Thoracic aorta (tissue), 2 donors: ENCODE measurements at regions not wholly inside any gene's neighbourhood (a gene's known extent, or its start where the extent isn't known, plus 50 kb on each side); places are given as distances from the start of the nearest gene placed in this dataset.

Experiments used
- ATAC-seq: fragments of 150-250 bp; one replicate; pipeline ENCODE4 v1.8.0; 2017; ENCODE audit warnings: low read depth; ENCODE audit not compliant: insufficient number of reproducible peaks, low FRiP score
- DNase-seq: peaks from one replicate; pipeline ENCODE4 v3.0.0-alpha.2; 2020; ENCODE audit warnings: low spot score
- H3K27ac ChIP-seq, 2 donors: fragments of 200-600 bp; sonication (generic); 1 replicate in 1 of 2; 2 replicates in 1 of 2; pipeline ENCODE4 v1.5.1; 2016; ENCODE audit warnings: mild to moderate bottlenecking in 2 of 2, moderate library complexity in 2 of 2
- H3K27me3 ChIP-seq: fragments of 200-600 bp; sonication (generic); replicated peaks from 2 replicates; pipeline ENCODE4 v1.6.0; 2016; ENCODE audit warnings: mild to moderate bottlenecking; ENCODE audit not compliant: insufficient read depth
- H3K36me3 ChIP-seq: fragments of 200-600 bp; sonication (generic); one replicate; pipeline ENCODE4 v1.5.1; 2016
- H3K4me1 ChIP-seq, 2 donors: fragments of 200-600 bp; sonication (generic); 1 replicate in 1 of 2; 2 replicates in 1 of 2; pipeline versions ENCODE4 v1.5.1 to v1.6.0; 2016; ENCODE audit warnings: low read depth in 2 of 2, mild to moderate bottlenecking in 1 of 2; ENCODE audit not compliant: control insufficient read depth in 1 of 2
- H3K4me3 ChIP-seq: fragments of 200-600 bp; sonication (generic); 2 replicates; pipeline ENCODE4 v1.5.1; 2016; ENCODE audit warnings: mild to moderate bottlenecking
- H3K9me3 ChIP-seq: fragments of 200-600 bp; sonication (generic); 2 replicates; pipeline ENCODE4 v1.5.1; 2016
- CTCF ChIP-seq: fragments of 200-600 bp; sonication (generic); IDR thresholded peaks from one replicate; pipeline ENCODE4 v1.5.1; 2019; ENCODE audit warnings: antibody characterized with exemption

- ATAC-seq (no peak), DNase-seq (no peak)
- Histone ChIP-seq H3K36me3 (no peaks in the 10 kb centered on the region), H3K27ac (peak overlapping the region; percentile 74 to 93), H3K4me3 (no peak overlapping the region), H3K4me1 (peaks cover 65 to 83% of the 10 kb centered on the region in 2 donors), H3K27me3 (no peaks in the 10 kb centered on the region), H3K9me3 (no peaks in the 10 kb centered on the region)
- TF ChIP-seq CTCF: no peak
Observed at GRCh38 chr17:77427391-77427991, 286.7 kb downstream of the SEC14L1 start.

GRCh38 chr17:77428020-77428748, 287.4 kb downstream of the SEC14L1 start:
- Histone ChIP-seq H3K4me3 (no peak overlapping the region), H3K4me1 (peaks cover 63 to 82% of the 10 kb centered on the region in 2 donors), H3K9me3 (no peaks in the 10 kb centered on the region), H3K27me3 (no peaks in the 10 kb centered on the region), H3K27ac (peak overlapping the region in 1 of 2 donors; percentile 74), H3K36me3 (no peaks in the 10 kb centered on the region)
- no peak for ATAC-seq
- TF ChIP-seq CTCF: no peak
- no peak for DNase-seq

- Histone ChIP-seq H3K27me3 (no peaks in the 10 kb centered on the region), H3K4me1 (peaks cover 68 to 85% of the 10 kb centered on the region in 2 donors), H3K36me3 (no peaks in the 10 kb centered on the region), H3K27ac (peak overlapping the region in 1 of 2 donors; percentile 33), H3K9me3 (no peaks in the 10 kb centered on the region), H3K4me3 (no peak overlapping the region)
- no peak for DNase-seq
- no peak for TF ChIP-seq CTCF
- ATAC-seq: no peak
Observed at GRCh38 chr17:77428749-77429368, 288.1 kb downstream of the SEC14L1 start.

DNA sequence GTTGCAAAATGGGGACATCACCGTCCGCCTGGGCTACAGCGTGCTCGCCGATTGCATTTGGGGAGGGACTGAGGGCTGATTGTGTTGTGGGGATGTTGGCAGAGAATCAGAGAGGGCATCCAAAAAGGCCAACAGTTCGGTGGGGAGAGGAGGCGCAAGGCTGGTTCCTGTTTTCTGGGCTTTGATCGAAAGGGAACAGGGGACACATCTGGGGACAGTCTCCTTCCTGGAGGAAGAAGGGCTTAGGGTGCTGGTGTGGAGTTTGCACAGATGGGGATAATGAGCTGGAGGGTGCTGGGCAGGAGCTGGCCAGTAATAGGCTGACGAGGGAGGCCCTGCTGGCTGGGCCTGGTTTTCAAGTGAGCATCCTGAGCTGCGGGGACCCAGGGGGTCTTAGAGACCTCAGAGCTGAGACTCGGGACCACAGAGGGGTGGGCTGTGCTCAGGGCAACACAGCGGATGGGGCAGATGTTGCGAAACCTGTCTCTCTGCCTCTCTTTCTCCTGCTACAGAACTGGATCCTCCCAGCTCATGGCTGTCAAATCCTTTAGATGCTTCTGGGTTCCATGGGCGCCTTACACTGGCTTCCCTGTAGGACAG, 288.7 kb downstream of the SEC14L1 start:
- H3K9me3 ChIP-seq: no peaks in the 10 kb centered on the region
- ATAC-seq: no peak
- H3K4me1 ChIP-seq: peaks cover 69 to 85% of the 10 kb centered on the region in 2 donors
- DNase-seq: no peak
- TF ChIP-seq CTCF: no peak
- peak overlapping the region; percentile 33 to 46 for H3K27ac ChIP-seq
- H3K36me3 ChIP-seq: no peaks in the 10 kb centered on the region
- no peak overlapping the region for H3K4me3 ChIP-seq
- no peaks in the 10 kb centered on the region for H3K27me3 ChIP-seq
